Panc1 (cell line): ENCODE measurements at regions not wholly inside any gene's neighbourhood (a gene's known extent, or its start where the extent isn't known, plus 50 kb on each side); places are given as distances from the start of the nearest gene placed in this dataset.

ENCODE experiments used
- ATAC-seq: fragments of 200-7000 bp; cut with Tn5 transposase; 2 replicates; pipeline ENCODE4 v1.9.1; 2020; ENCODE audit warnings: mild to moderate bottlenecking, moderate library complexity
- BruUV-seq: library from RNA; stranded (reverse); fragments of 400-500 nt; replicated peaks from 2 replicates; lab custom pipeline; 2021; lab: Mats Ljungman, UMichigan
- CTCF ChIA-PET: fragments of 300-600 bp; sonication (Branson Sonifier 250); formaldehyde crosslinking; loops from one replicate; lab custom pipeline; 2022; ENCODE audit warnings: antibody characterized with exemption; lab: Charles Lee
- POLR2A ChIA-PET: fragments of 300-600 bp; sonication (Branson Sonifier 250); formaldehyde crosslinking; loops from one replicate; lab custom pipeline; 2022; ENCODE audit warnings: antibody characterized with exemption; lab: Charles Lee
- DNase-seq: peaks from one replicate; pipeline ENCODE4 v3.0.0-alpha.2; 2010; ENCODE audit warnings: low read depth, low spot score
- H3K27ac ChIP-seq: 2 replicates; pipeline ENCODE4 v1.5.1; 2011; ENCODE audit warnings: mild to moderate bottlenecking, low read length, inconsistent platforms
- H3K27me3 ChIP-seq: fragments of 200-500 bp; sonication (Bioruptor generic); 2 replicates; pipeline ENCODE4 v1.6.0; 2014; ENCODE audit warnings: low read length, inconsistent platforms; ENCODE audit not compliant: control insufficient read depth, insufficient read depth
- H3K36me3 ChIP-seq: fragments of 200-500 bp; sonication (Bioruptor generic); 2 replicates; pipeline ENCODE4 v1.5.1; 2014; ENCODE audit warnings: inconsistent platforms, mild to moderate bottlenecking, low read length, moderate library complexity; ENCODE audit not compliant: control insufficient read depth, insufficient read depth
- H3K4me1 ChIP-seq: 2 replicates; pipeline ENCODE4 v1.5.1; 2011; ENCODE audit warnings: inconsistent platforms, mild to moderate bottlenecking, low read length, moderate library complexity; ENCODE audit not compliant: control insufficient read depth, insufficient read depth
- H3K4me3 ChIP-seq, 2 experiments: 2 replicates each; pipeline ENCODE4 v1.5.1; 2011 to 2012; ENCODE audit warnings: low read depth in 2 of 2, low read length in 2 of 2, mild to moderate bottlenecking in 2 of 2, inconsistent platforms in 1 of 2, moderate library complexity in 1 of 2
- H3K9me3 ChIP-seq: fragments of 200-500 bp; sonication (Bioruptor generic); 2 replicates; pipeline ENCODE4 v1.5.1; 2014; ENCODE audit warnings: low read depth, mild to moderate bottlenecking, inconsistent platforms, low read length, moderate library complexity; ENCODE audit not compliant: control insufficient read depth, insufficient read depth
- CTCF ChIP-seq: fragments of 450-650 bp; IDR thresholded peaks from 2 replicates; pipeline ENCODE4 v1.5.1; 2017; ENCODE audit warnings: mild to moderate bottlenecking
- POLR2AphosphoS5 ChIP-seq: IDR thresholded peaks from 2 replicates; pipeline ENCODE4 v1.6.1; 2012; ENCODE audit warnings: mild to moderate bottlenecking, low read depth, low read length, moderate library complexity
- REST ChIP-seq, 2 experiments: IDR thresholded peaks; 2 replicates each; pipeline ENCODE4 v1.6.1; 2011 to 2012; ENCODE audit warnings: low read depth in 2 of 2, control low read depth in 1 of 2, low read length in 1 of 2, mild to moderate bottlenecking in 1 of 2, moderate library complexity in 1 of 2; ENCODE audit not compliant: insufficient read depth in 1 of 2
- SIN3A ChIP-seq: IDR thresholded peaks from 2 replicates; pipeline ENCODE4 v1.6.1; 2012; ENCODE audit warnings: low read depth, mild to moderate bottlenecking, low read length, moderate library complexity, borderline replicate concordance; ENCODE audit not compliant: insufficient read depth
- TCF7L2 ChIP-seq: IDR thresholded peaks from 2 replicates; pipeline ENCODE4 v1.6.1; 2011; ENCODE audit warnings: mild to moderate bottlenecking, low read depth, low read length, inconsistent platforms
- in situ Hi-C: cut with HindIII; loops from 2 replicates; pipeline ENCODE4 v1.10.0; 2016; ENCODE audit warnings: low sequenced_read_pairs, low pct_unique_long_range_greater_than_20kb
- intact Hi-C: fragments of 100-400 bp; cut with micrococcal nuclease; formaldehyde crosslinking; loops from one replicate; pipeline ENCODE4 v1.10.0; 2022; ENCODE audit not compliant: unreplicated experiment

- CTCF ChIA-PET, result no interaction called here
- no peaks in the 10 kb centered on the region for H3K36me3 ChIP-seq
- no peak overlapping the region for H3K4me3 ChIP-seq
- intact Hi-C loops, result no loop called here
- H3K4me1 ChIP-seq, result 0 out of 2 replicates have a peak, but pooled peaks cover 3% of the 10 kb centered on the region
- no peaks in the 10 kb centered on the region for H3K27me3 ChIP-seq
- H3K9me3 ChIP-seq, result no peaks in the 10 kb centered on the region
- TF ChIP-seq SIN3A (no peak), POLR2AphosphoS5 (no peak), REST (IDR thresholded peaks at IDR 0.05; ENCODE audit: insufficient read depth in 1 of 2, low read depth in 2 of 2, low read length in 1 of 2) (no peak), TCF7L2 (no peak), CTCF (no peak)
- DNase-seq (no peak), ATAC-seq (no peak)
- POLR2A ChIA-PET, result no interaction called here
- H3K27ac ChIP-seq, result no peak overlapping the region
- no TSS peak for BruUV-seq
- in situ Hi-C loops, result no loop called here
Measured at GRCh38 chr5:38653389-38653788, 96.9 kb upstream of the LIFR start.

GRCh38 chr5:38655691-38656090 lies 99.2 kb upstream of the LIFR start:
- TF ChIP-seq CTCF (no peak), TCF7L2 (no peak), POLR2AphosphoS5 (no peak), SIN3A (no peak), REST (IDR thresholded peaks at IDR 0.05; ENCODE audit: insufficient read depth in 1 of 2, low read depth in 2 of 2, low read length in 1 of 2) (no peak)
- DNase-seq (no peak), ATAC-seq (no peak)
- BruUV-seq, result no TSS peak
- in situ Hi-C loops (no loop called here), intact Hi-C loops (no loop called here)
- H3K27ac ChIP-seq, result no peak overlapping the region
- peaks cover 4% of the 10 kb centered on the region; the same call in 1 of the 2 replicates for H3K4me1 ChIP-seq
- ChIA-PET POLR2A (interaction anchor here (0.7 kb wide), 1 partner anchor 19 kb away, joined by 31 read pairs; no protein-coding TSS in a partner anchor), CTCF (no interaction called here)
- H3K27me3 ChIP-seq, result no peaks in the 10 kb centered on the region
- H3K36me3 ChIP-seq, result no peaks in the 10 kb centered on the region
- H3K4me3 ChIP-seq, result no peak overlapping the region
- no peaks in the 10 kb centered on the region for H3K9me3 ChIP-seq
